EH (cell line): ENCODE measurements at regions not wholly inside any gene's neighbourhood (a gene's known extent, or its start where the extent isn't known, plus 50 kb on each side); places are given as distances from the start of the nearest gene placed in this dataset.

Experiments
- DNase-seq: peaks from one replicate; pipeline ENCODE4 v3.0.0-alpha.2; 2015; ENCODE audit warnings: low read depth

- DNase-seq, result peak; percentile 31
Observed at GRCh38 chr15:35657679-35658311, 111.8 kb upstream of the DPH6 start.

- no peak for DNase-seq
Observed at GRCh38 chr15:35663956-35664355, 118.0 kb upstream of the DPH6 start.

- DNase-seq, result no peak
Observed at GRCh38 chr15:35665896-35666536, 120.1 kb upstream of the DPH6 start.

GRCh38 chr15:35667908-35668307 is 121.9 kb upstream of the DPH6 start:
- DNase-seq, result no peak

- no peak for DNase-seq
Observed at GRCh38 chr15:35669021-35669420, 123.1 kb upstream of the DPH6 start.

GRCh38 chr15:35669432-35670045 is 123.6 kb upstream of the DPH6 start:
- no peak for DNase-seq

- no peak for DNase-seq
Observed at GRCh38 chr15:35671197-35671596, 125.2 kb upstream of the DPH6 start.

GRCh38 chr15:35671981-35672380 is 126.0 kb upstream of the DPH6 start:
- no peak for DNase-seq

- no peak for DNase-seq
Observed at GRCh38 chr15:35673093-35673684, 127.2 kb upstream of the DPH6 start.

GRCh38 chr15:35674873-35675781 is 129.2 kb upstream of the DPH6 start:
- DNase-seq, result peak; percentile 64

- no peak for DNase-seq
Observed at GRCh38 chr15:35678774-35679173, 132.8 kb upstream of the DPH6 start.

- no peak for DNase-seq
Observed at GRCh38 chr15:35679186-35679585, 133.2 kb upstream of the DPH6 start.

- no peak for DNase-seq
Observed at GRCh38 chr15:35680951-35681350, 135.0 kb upstream of the DPH6 start.

- DNase-seq, result no peak
Observed at GRCh38 chr15:35686347-35686746, 140.4 kb upstream of the DPH6 start.

- DNase-seq, result no peak
Observed at GRCh38 chr15:35689266-35689665, 143.3 kb upstream of the DPH6 start.

GRCh38 chr15:35690089-35690488 is 144.1 kb upstream of the DPH6 start:
- no peak for DNase-seq

GRCh38 chr15:35690698-35691116 is 144.7 kb upstream of the DPH6 start:
- peak; percentile 39 for DNase-seq

- DNase-seq, result no peak
Observed at GRCh38 chr15:35691173-35691761, 145.3 kb upstream of the DPH6 start.

GRCh38 chr15:35691891-35692867 is 146.2 kb upstream of the DPH6 start:
- DNase-seq, result peak; percentile 36

- DNase-seq, result no peak
Observed at GRCh38 chr15:35693286-35693685, 147.3 kb upstream of the DPH6 start.
